Lung (tissue), 11 donors: ENCODE measurements at regions not wholly inside any gene's neighbourhood (a gene's known extent, or its start where the extent isn't known, plus 50 kb on each side); places are given as distances from the start of the nearest gene placed in this dataset.

Experiments used
- ATAC-seq: fragments of 200-7000 bp; cut with Tn5 transposase; one replicate; pipeline ENCODE4 v1.9.1; 2020; ENCODE audit warnings: moderate number of reproducible peaks; ENCODE audit not compliant: insufficient read depth, low FRiP score
- DNase-seq, 3 donors: peaks; one replicate each; pipeline ENCODE4 v3.0.0-alpha.2; 2013 to 2017
- H3K27ac ChIP-seq, 2 donors: one replicate each; pipeline ENCODE4 v1.5.1; 2013; ENCODE audit warnings: mild to moderate bottlenecking in 2 of 2, moderate library complexity in 2 of 2, control low read depth in 1 of 2, inconsistent platforms in 1 of 2, low read depth in 1 of 2, low read length in 1 of 2
- H3K27me3 ChIP-seq, 3 donors: one replicate each; pipeline ENCODE4 v1.5.1; 2013; ENCODE audit warnings: low read length in 2 of 3; ENCODE audit not compliant: control insufficient read depth in 3 of 3, insufficient read depth in 3 of 3
- H3K36me3 ChIP-seq, 4 donors: one replicate each; pipeline ENCODE4 v1.5.1; 2013; ENCODE audit warnings: low read length in 4 of 4, mild to moderate bottlenecking in 1 of 4, moderate library complexity in 1 of 4; ENCODE audit not compliant: control insufficient read depth in 4 of 4, insufficient read depth in 4 of 4
- H3K4me1 ChIP-seq, 5 donors: one replicate each; pipeline ENCODE4 v1.5.1; 2013; ENCODE audit warnings: low read length in 5 of 5, mild to moderate bottlenecking in 2 of 5, moderate library complexity in 1 of 5; ENCODE audit not compliant: control insufficient read depth in 5 of 5, insufficient read depth in 5 of 5
- H3K4me3 ChIP-seq: one replicate; pipeline ENCODE4 v1.5.1; 2013; ENCODE audit warnings: mild to moderate bottlenecking, control low read depth, moderate library complexity
- H3K9ac ChIP-seq, 2 donors: one replicate each; pipeline ENCODE4 v1.5.1; 2013; ENCODE audit warnings: low read length in 2 of 2, control low read depth in 1 of 2; ENCODE audit not compliant: insufficient read depth in 1 of 2
- H3K9me3 ChIP-seq, 4 donors: one replicate each; pipeline ENCODE4 v1.5.1; 2013; ENCODE audit warnings: low read length in 3 of 4, mild to moderate bottlenecking in 1 of 4, moderate library complexity in 1 of 4; ENCODE audit not compliant: control insufficient read depth in 4 of 4, insufficient read depth in 3 of 4
- WGBS, 2 donors: extraction: QIAGEN DNeasy Blood & Tissue Kit; methylation state at CpG; one replicate each; pipeline ENCODE4 v1.1.7; 2013; 5-methylcytosine and 5-hydroxymethylcytosine counted together
- TF ChIP-seq, protein P1 (sequence below): IDR thresholded peaks from 2 replicates; pipeline ENCODE4 v1.5.1; 2012; ENCODE audit warnings: mild to moderate bottlenecking; ENCODE audit errors: control extremely low read depth, extremely low read depth
- donor health status: control.
- donor health status: control.
- donor health status: Bipolar disorder and iron deficiency.
- donor health status: healthy.
- donor health status: DM: yes; HTN: yes; CAD: no.

DNA sequence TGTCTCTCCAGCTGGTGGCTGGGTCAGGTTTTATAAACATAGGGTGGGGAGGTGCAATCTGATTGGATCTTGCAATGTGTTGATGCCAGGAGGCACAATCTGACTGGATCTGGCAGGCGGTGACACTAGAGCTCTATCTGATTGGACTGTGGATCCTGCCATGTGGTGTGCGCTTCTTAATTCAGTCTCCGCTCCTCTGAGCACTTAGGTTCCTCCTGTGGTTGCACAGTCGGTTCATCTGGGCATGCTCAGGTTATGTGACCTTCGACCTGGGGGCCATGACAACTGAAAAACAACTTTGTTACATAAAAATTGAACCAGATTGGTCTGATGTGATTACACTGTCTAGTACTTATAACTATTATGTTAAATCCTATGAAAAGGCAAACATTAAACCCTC lies 127.1 kb upstream of the SVIL start:
- no peak overlapping the region for H3K4me3 ChIP-seq
- DNase-seq, result no peak
- H3K27me3 ChIP-seq, result no peaks in the 10 kb centered on the region
- peaks cover 0 to 5% (median 0%) of the 10 kb centered on the region in 5 donors for H3K4me1 ChIP-seq
- 86 to 95% methylated on average over 5 of the region's 5 CpGs for WGBS, 2 donors
- no peak overlapping the region for H3K27ac ChIP-seq
- H3K36me3 ChIP-seq, result no peaks in the 10 kb centered on the region
- H3K9ac ChIP-seq, result no peak overlapping the region
- TF ChIP-seq, protein P1, sequence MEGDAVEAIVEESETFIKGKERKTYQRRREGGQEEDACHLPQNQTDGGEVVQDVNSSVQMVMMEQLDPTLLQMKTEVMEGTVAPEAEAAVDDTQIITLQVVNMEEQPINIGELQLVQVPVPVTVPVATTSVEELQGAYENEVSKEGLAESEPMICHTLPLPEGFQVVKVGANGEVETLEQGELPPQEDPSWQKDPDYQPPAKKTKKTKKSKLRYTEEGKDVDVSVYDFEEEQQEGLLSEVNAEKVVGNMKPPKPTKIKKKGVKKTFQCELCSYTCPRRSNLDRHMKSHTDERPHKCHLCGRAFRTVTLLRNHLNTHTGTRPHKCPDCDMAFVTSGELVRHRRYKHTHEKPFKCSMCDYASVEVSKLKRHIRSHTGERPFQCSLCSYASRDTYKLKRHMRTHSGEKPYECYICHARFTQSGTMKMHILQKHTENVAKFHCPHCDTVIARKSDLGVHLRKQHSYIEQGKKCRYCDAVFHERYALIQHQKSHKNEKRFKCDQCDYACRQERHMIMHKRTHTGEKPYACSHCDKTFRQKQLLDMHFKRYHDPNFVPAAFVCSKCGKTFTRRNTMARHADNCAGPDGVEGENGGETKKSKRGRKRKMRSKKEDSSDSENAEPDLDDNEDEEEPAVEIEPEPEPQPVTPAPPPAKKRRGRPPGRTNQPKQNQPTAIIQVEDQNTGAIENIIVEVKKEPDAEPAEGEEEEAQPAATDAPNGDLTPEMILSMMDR, result no peak
- no peak for ATAC-seq
- H3K9me3 ChIP-seq, result peaks cover 0 to 1% (median 0%) of the 10 kb centered on the region in 4 donors

DNA sequence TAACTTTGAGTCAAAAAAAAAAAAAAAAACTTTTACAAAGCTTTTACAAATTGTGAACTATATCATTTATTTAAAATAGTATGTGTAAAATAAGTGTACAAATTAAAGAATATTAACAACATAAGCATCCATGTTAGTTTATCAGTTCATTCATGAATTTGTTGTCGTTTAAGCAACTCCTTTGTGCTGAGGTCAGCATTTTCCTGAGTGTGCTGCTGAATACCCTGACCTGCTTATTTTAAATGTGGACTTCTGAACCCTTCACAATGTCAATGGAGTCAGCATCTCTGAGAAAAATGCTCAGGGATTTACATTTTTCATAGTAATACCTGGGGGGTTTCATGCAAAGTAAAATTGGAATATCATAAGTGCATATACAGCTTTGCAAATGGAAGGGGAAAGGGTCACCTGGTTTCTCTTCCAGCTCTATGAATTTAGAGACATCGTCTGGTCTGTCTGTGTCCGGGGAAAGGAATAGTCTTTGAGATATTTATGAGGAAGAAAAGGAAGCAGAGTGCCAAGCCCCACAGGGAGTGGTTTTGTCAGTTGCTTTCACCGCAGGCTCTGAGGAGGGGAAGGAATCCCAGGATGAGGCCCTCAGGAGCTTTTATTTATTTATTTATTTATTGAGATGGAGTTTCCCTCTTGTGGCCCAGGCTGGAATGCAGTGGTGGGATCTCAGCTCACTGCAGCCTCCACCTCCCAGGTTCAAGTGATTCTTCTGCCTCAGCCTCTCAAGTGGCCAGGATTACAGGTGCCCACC lies 125.5 kb upstream of the SVIL start:
- Histone ChIP-seq H3K36me3 (no peaks in the 10 kb centered on the region), H3K4me1 (peaks cover 0 to 5% (median 0%) of the 10 kb centered on the region in 5 donors), H3K4me3 (no peak overlapping the region), H3K9me3 (no peaks in the 10 kb centered on the region), H3K27me3 (no peaks in the 10 kb centered on the region), H3K27ac (no peak overlapping the region), H3K9ac (no peak overlapping the region)
- DNase-seq (peak in 1 of 3 donors; percentile 31), ATAC-seq (no peak)
- TF ChIP-seq, protein P1, result no peak
- WGBS, 2 donors, result 76% methylated on average over 4 of the region's 4 CpGs

DNA sequence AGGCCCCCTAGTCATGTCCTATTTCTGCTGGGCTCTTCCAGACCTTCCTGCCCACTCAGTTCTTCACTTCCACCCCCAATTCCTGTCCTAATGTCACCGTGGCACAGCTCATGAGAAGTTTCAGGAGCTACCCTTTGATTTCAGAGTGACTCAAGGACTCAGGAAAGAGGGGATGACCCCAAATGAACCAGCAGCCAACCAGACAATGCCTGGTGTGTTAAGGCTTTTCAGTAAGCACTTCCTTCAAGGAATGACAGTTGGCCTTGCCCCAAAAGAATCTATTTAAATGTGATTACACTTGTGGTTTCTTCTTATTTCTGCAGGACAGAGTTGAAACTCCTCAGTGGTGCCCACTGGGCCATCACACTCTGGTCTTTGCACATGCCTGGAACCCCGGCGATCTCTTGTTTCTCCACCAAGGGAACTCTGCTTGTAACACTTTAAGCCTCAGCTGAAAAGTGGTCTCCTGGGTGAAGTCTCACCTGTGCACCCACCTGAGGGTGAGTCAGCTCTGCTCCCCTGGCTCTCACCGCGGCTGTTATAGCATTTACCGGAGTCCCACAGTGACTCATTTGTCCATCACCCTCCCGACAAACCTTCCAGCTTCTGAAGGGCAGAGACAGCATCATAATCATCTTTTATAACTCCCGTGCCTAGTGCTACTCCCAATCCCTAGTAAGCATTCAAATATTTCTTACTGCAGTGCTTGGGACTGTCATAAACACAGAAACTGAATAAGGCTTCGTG lies 123.0 kb upstream of the SVIL start:
- H3K9ac ChIP-seq, result no peak overlapping the region
- no peaks in the 10 kb centered on the region for H3K36me3 ChIP-seq
- ATAC-seq (no peak), DNase-seq (peak in 1 of 3 donors; percentile 37)
- 65 to 77% methylated on average over 9 of the region's 9 CpGs for WGBS, 2 donors
- H3K27ac ChIP-seq, result no peak overlapping the region
- peaks cover 0 to 5% (median 0%) of the 10 kb centered on the region in 5 donors for H3K4me1 ChIP-seq
- no peaks in the 10 kb centered on the region for H3K9me3 ChIP-seq
- no peaks in the 10 kb centered on the region for H3K27me3 ChIP-seq
- no peak overlapping the region for H3K4me3 ChIP-seq
- TF ChIP-seq, protein P1, result no peak
